ENCODE measurements at regions not wholly inside any gene's neighbourhood (a gene's known extent, or its start where the extent isn't known, plus 50 kb on each side); places are given as distances from the start of the nearest gene placed in this dataset.

DNA sequence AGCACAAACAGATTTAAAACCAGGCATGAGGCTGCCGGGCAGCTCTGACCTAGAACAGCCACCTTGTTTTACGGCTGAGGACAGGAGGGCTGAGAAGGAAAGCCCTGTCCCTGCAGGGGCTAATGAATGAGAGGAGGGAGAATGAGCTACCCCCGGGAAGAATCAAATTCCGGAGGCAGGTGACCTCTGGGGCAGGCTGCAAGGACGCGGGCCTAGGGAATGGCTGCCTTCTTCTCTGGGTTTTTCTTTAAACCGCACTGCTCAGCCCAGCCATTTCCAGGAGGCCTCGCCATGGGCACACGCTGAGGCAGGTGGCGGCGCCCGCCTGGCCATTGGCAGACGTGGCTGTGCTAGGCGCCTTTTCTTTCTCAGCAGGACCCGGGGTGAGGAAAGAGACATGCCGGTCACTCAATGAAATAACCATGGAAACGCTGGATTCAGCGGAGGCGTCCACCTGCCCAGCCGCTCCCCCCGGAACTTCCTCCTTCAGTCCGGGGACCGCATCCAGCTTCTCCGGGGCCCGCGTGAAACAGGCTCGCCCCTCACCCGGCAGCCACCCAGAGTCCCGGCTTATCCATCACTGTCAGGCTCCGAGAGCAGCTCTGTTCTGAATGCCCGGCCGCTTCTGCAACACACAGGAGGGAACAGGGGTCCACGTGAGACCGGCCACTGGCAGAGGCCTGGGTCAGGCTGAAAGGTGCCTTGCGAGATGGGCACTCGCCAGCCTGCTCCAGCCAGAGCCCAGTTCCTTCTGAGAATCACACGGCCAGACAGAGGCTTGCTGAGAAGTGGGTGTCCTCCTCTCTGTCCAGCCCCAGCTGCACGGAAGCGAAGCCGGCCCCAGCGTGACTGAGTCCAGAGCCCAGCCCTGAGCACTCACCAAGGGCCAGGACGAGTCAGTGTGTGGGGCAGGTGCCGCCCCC, 82.1 kb downstream of the PDGFA start:
- TF ChIP-seq, protein P1, sequence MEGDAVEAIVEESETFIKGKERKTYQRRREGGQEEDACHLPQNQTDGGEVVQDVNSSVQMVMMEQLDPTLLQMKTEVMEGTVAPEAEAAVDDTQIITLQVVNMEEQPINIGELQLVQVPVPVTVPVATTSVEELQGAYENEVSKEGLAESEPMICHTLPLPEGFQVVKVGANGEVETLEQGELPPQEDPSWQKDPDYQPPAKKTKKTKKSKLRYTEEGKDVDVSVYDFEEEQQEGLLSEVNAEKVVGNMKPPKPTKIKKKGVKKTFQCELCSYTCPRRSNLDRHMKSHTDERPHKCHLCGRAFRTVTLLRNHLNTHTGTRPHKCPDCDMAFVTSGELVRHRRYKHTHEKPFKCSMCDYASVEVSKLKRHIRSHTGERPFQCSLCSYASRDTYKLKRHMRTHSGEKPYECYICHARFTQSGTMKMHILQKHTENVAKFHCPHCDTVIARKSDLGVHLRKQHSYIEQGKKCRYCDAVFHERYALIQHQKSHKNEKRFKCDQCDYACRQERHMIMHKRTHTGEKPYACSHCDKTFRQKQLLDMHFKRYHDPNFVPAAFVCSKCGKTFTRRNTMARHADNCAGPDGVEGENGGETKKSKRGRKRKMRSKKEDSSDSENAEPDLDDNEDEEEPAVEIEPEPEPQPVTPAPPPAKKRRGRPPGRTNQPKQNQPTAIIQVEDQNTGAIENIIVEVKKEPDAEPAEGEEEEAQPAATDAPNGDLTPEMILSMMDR (conservative IDR thresholded peaks at IDR 0.05), result no peak
- no peak overlapping the region for H3K27ac ChIP-seq

DNA sequence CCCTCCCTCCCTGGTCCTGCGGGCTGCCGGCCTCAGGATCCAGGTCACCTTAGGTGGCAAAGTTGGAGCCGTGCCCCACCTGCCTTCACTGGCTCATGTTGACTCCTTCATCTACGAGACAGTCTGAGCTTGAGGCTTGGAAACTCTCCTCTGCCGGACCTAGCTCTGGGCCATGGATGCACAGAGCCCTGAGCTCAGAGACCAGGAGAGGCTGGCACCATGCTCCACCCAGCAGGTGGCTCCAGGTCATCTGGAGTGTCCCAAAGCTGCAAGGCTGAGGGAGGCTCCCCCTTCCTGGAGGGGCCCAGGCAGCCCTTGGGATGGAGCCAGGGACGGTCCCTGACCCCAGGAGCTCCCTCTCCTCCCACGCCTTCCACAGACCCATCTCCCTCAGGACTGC, 81.3 kb downstream of the PDGFA start:
- H3K27ac ChIP-seq, result no peak overlapping the region
- TF ChIP-seq, protein P1 (conservative IDR thresholded peaks at IDR 0.05), result no peak

DNA sequence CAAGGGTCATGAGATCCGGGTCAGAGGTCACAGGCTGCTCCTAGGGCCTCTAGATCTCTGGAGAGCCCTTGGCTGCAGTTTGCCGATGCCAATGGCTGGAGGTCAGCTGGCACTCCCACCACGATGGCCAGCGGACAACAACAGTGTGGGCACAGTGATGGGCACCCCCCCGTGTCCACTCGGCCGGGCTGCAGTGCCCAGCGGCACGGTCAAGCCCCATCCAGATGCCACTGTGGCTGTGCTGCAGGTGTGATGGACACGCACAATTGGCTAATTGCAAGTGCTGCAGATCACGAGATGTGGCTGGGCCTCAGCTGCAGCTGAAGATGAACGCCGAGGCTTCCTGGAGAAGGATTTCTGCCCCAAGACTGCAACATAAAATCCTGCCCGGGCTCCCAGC, 80.7 kb downstream of the PDGFA start:
- H3K27ac ChIP-seq, result no peak overlapping the region
- TF ChIP-seq, protein P1 (conservative IDR thresholded peaks at IDR 0.05), result no peak

DNA sequence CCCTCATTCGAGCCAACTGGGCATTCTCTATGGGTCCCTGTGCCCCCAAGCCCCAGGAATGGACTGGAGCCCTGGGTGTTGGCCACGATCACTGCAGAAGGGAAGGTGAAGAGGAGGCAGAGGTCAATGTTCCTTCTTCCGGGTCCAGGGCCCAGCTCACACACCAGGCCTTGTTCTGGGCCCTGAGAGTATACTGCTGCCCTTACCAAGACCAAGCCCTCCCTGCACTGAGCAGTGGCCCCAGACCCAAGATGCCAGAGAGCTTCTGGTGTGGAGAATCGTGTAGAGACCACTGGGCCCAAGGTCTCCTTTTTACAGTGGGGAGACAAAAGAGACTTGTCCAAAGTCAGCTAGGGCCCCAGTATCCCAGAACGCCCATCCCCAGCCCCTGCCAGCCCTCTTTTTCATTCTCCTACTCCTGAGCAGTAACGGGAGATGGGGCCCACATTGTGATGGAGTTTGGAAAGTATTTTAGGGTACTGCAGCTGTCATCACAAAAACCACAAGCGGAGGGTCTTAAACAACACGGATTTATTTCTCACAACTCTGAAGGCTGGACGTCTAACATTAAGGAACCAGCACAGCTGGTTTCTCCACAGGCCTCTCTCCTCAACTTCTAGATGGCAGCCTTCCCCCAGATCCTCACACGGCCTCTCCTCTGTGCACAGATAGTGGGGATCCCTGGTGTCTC, 79.4 kb downstream of the PDGFA start:
- no peak overlapping the region for H3K27ac ChIP-seq
- TF ChIP-seq, protein P1 (conservative IDR thresholded peaks at IDR 0.05), result no peak

DNA sequence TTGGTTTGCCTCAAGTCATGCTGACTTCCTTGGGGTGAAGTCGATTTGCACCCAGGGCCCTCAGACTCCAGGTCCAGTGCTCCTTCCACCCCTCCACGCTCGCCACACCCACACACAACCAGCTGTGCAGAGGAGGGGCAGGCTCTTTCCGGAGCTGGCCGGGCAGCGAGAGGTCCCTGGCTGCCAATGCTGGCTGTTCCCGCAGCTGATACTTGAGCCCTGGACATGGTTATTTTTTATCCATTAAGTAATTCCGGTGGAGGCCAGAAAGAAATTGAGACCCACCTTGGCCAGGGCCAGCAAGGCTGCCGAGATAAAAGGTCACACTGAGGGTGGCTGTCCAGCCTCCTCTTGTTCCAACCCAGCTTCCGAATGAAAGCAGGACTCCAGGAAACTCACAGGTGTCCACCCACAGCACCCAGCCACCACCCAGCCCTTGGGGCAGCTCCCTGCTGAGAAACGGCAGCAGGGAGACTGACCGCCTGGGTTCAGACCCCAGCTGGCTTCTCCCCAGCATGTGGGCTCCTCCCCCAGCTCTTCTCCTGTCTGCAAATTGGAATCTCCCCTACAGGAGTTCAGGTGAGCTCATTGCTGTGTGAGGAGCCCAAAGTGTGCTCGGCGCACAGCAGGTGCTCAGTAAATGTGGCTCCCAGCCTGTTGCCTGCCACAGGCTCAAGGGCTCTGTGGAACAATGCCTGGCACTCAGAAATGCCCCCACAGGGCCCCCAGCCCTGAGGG, 77.8 kb downstream of the PDGFA start:
- no peak overlapping the region for H3K27ac ChIP-seq
- TF ChIP-seq, protein P1 (conservative IDR thresholded peaks at IDR 0.05), result no peak

DNA sequence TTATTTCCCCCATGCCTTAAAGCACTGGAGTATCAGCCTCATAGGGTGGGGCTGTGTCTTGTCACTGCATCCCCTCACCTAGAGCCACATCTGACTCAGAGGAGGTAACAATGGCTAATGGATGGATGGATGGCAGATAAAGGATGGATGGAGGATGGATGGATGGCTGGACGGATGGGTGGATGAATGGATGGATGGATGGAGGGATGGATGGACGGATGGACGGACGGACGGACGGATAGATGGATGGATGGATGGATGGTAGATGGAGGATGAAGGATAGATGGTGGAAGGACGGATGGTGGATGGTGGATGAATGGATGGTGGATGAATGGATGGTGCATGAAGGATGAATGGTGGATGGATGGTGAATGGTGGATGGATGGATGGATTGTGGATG, 77.2 kb downstream of the PDGFA start:
- TF ChIP-seq, protein P1 (conservative IDR thresholded peaks at IDR 0.05), result no peak

DNA sequence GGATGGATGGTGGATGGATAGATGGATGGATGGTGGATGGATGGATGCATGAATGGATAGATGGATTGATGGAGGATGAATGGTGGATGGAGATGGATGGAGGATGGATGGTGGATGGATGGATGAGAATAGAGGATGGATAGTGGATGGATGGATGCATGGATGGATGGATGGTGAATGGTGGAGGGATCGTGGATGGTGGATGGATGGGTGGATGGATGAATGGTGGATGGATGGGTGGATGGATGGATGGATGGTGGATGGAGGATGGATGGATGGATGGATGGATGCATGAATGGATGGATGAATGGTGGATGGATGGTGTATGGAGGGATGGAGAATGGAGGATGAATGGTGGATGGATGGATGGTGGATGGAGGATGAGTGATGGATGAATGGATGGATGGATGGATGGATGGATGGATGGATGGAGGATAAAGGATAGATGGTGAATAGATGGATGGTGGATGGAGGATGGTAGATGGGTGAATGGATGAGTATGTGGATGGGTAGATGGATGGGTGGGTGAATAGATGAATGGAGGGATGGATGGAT, 76.3 kb downstream of the PDGFA start:
- H3K27ac ChIP-seq, result no peak overlapping the region
- TF ChIP-seq, protein P1 (conservative IDR thresholded peaks at IDR 0.05), result no peak

More for the DNA sequence above, 77.2 kb downstream of the PDGFA start:
- no peak overlapping the region for H3K27ac ChIP-seq
